ENCODE measurements at regions not wholly inside any gene's neighbourhood (a gene's known extent, or its start where the extent isn't known, plus 50 kb on each side); places are given as distances from the start of the nearest gene placed in this dataset.

- TF ChIP-seq CTCF (IDR thresholded peaks at IDR 0.05) (no peak), POLR2A (IDR thresholded peaks at IDR 0.05) (no peak)
These were observed 317.5 kb upstream of the MCTP2 start for GRCh38 chr15:93913871-93914270.
